ENCODE measurements at regions not wholly inside any gene's neighbourhood (a gene's known extent, or its start where the extent isn't known, plus 50 kb on each side); places are given as distances from the start of the nearest gene placed in this dataset.

DNA sequence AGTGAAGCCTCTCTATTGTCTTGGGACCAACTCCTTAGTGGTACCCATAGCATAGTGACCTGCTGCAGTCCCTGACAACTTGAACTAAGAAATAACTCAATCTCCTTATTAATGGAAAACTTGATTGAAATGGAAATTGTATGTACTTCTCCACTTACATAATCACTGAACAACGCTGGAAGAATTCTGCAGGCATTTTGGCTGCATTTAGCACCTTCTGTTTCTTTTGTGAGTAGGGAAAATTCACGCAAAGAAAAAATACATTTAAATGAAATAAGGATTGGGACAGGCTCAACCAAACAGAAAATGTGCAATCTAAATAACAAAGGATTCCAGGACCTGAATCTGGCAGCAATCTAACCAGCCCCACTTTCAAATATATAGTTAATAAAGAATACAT lies 126.9 kb upstream of the GHITM start:
- no peak for TF ChIP-seq POLR2AphosphoS5 (IDR thresholded peaks at IDR 0.05; ENCODE audit: insufficient read depth in 1 of 2, low read depth in 1 of 2)
- TF ChIP-seq, protein P1, sequence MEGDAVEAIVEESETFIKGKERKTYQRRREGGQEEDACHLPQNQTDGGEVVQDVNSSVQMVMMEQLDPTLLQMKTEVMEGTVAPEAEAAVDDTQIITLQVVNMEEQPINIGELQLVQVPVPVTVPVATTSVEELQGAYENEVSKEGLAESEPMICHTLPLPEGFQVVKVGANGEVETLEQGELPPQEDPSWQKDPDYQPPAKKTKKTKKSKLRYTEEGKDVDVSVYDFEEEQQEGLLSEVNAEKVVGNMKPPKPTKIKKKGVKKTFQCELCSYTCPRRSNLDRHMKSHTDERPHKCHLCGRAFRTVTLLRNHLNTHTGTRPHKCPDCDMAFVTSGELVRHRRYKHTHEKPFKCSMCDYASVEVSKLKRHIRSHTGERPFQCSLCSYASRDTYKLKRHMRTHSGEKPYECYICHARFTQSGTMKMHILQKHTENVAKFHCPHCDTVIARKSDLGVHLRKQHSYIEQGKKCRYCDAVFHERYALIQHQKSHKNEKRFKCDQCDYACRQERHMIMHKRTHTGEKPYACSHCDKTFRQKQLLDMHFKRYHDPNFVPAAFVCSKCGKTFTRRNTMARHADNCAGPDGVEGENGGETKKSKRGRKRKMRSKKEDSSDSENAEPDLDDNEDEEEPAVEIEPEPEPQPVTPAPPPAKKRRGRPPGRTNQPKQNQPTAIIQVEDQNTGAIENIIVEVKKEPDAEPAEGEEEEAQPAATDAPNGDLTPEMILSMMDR (IDR thresholded peaks at IDR 0.05), result no peak

Data from vagina (tissue), 2 donors.